GM23338 (cell line): ENCODE measurements at regions not wholly inside any gene's neighbourhood (a gene's known extent, or its start where the extent isn't known, plus 50 kb on each side); places are given as distances from the start of the nearest gene placed in this dataset.

Experiments used
- ATAC-seq: fragments of 200-7000 bp; cut with Tn5 transposase; 3 replicates; pipeline ENCODE4 v1.9.1; 2020
- DNase-seq: peaks from one replicate; pipeline ENCODE4 v3.0.0-alpha.2; 2015; ENCODE audit warnings: low spot score
- H2AFZ ChIP-seq: fragments of 200-600 bp; sonication (generic); 2 replicates; pipeline ENCODE4 v1.8.0; 2016; ENCODE audit warnings: antibody characterized with exemption, mild to moderate bottlenecking, moderate library complexity
- H3F3A ChIP-seq: fragments of 200-600 bp; sonication (generic); replicated peaks from 2 replicates; pipeline ENCODE4 v1.8.0; 2017; ENCODE audit warnings: antibody characterized with exemption, mixed run types, low read depth
- H3K27ac ChIP-seq: fragments of 200-600 bp; sonication (generic); 2 replicates; pipeline ENCODE4 v1.6.1; 2016; ENCODE audit warnings: low read depth
- H3K27me3 ChIP-seq: fragments of 200-600 bp; sonication (generic); 2 replicates; pipeline ENCODE4 v1.8.0; 2016; ENCODE audit warnings: mild to moderate bottlenecking, mixed run types, moderate library complexity; ENCODE audit not compliant: insufficient read depth
- H3K36me3 ChIP-seq: fragments of 200-600 bp; sonication (generic); 2 replicates; pipeline ENCODE4 v1.8.0; 2016; ENCODE audit warnings: mild to moderate bottlenecking; ENCODE audit not compliant: insufficient read depth
- H3K4me1 ChIP-seq: fragments of 200-600 bp; sonication (generic); 2 replicates; pipeline ENCODE4 v1.8.0; 2016; ENCODE audit warnings: mild to moderate bottlenecking, moderate library complexity; ENCODE audit not compliant: insufficient read depth
- H3K4me2 ChIP-seq: fragments of 200-600 bp; sonication (generic); 2 replicates; pipeline ENCODE4 v1.7.1; 2017; ENCODE audit warnings: mixed run types
- H3K4me3 ChIP-seq: fragments of 200-600 bp; sonication (generic); 2 replicates; pipeline ENCODE4 v1.6.1; 2016; ENCODE audit warnings: mixed run types
- H3K79me2 ChIP-seq: fragments of 200-600 bp; sonication (generic); replicated peaks from 2 replicates; pipeline ENCODE4 v1.8.0; 2017; ENCODE audit warnings: mild to moderate bottlenecking; ENCODE audit not compliant: insufficient read depth
- H3K9me2 ChIP-seq: fragments of 200-600 bp; sonication (generic); 2 replicates; pipeline ENCODE4 v1.8.0; 2017; ENCODE audit not compliant: insufficient read depth
- H4K20me1 ChIP-seq: fragments of 200-600 bp; sonication (generic); replicated peaks from 2 replicates; pipeline ENCODE4 v1.8.0; 2017; ENCODE audit warnings: mild to moderate bottlenecking; ENCODE audit not compliant: insufficient read depth
- H3K27ac Mint-ChIP-seq: 2 replicates; pipeline ENCODE4 v1.8.0; 2020; ENCODE audit warnings: inconsistent platforms, mild to moderate bottlenecking, moderate library complexity, mixed read lengths
- H3K27me3 Mint-ChIP-seq: 3 replicates; pipeline ENCODE4 v1.8.0; 2022; ENCODE audit warnings: low read depth, mild to moderate bottlenecking, moderate library complexity, mixed read lengths, inconsistent platforms; ENCODE audit not compliant: insufficient read depth, poor library complexity
- H3K36me3 Mint-ChIP-seq: 3 replicates; pipeline ENCODE4 v1.8.0; 2021; ENCODE audit warnings: low read depth, mild to moderate bottlenecking, inconsistent platforms, moderate library complexity, mixed read lengths
- H3K4me1 Mint-ChIP-seq: 3 replicates; pipeline ENCODE4 v1.8.0; 2020; ENCODE audit warnings: mild to moderate bottlenecking, inconsistent platforms, mixed read lengths
- H3K4me3 Mint-ChIP-seq: 3 replicates; pipeline ENCODE4 v1.8.0; 2021; ENCODE audit warnings: moderate library complexity, mild to moderate bottlenecking, inconsistent platforms, mixed read lengths
- H3K9me3 Mint-ChIP-seq: 3 replicates; pipeline ENCODE4 v1.8.0; 2020; ENCODE audit warnings: moderate library complexity, mild to moderate bottlenecking, inconsistent platforms, mixed read lengths
- ETS1 ChIP-seq: IDR thresholded peaks from 2 replicates; pipeline ENCODE4 v1.6.1; 2016; ENCODE audit warnings: antibody characterized with exemption
- EZH2 ChIP-seq: fragments of 200-600 bp; sonication (generic); IDR thresholded peaks from one replicate; pipeline ENCODE4 v1.8.0; 2017; ENCODE audit warnings: antibody characterized with exemption, mild to moderate bottlenecking, low read depth; ENCODE audit not compliant: unreplicated experiment
- EZH2phosphoT487 ChIP-seq: fragments of 200-600 bp; sonication (generic); IDR thresholded peaks from one replicate; pipeline ENCODE4 v1.8.1; 2018; ENCODE audit warnings: antibody characterized with exemption; ENCODE audit not compliant: unreplicated experiment
- POLR2AphosphoS5 ChIP-seq: IDR thresholded peaks from 2 replicates; pipeline ENCODE4 v1.6.1; 2016; ENCODE audit warnings: antibody characterized with exemption, low read depth
- ZNF114 ChIP-seq: fragments of 250-450 bp; sonication (Bioruptor Pico); IDR thresholded peaks from 2 replicates; pipeline ENCODE4 v1.5.0; 2020; ENCODE audit warnings: mild to moderate bottlenecking, moderate library complexity
- ZNF462 ChIP-seq: fragments of 250-450 bp; sonication (Bioruptor Pico); IDR thresholded peaks from 2 replicates; pipeline ENCODE4 v1.5.0; 2020; ENCODE audit warnings: mild to moderate bottlenecking, moderate library complexity

- TF ChIP-seq ZNF462 (CRISPR knock-in tag) (no peak), ZNF114 (CRISPR knock-in tag) (no peak), ETS1 (no peak), EZH2 (no peak)
These were observed 1635.9 kb upstream of the LRRTM1 start (continued) for GRCh38 chr2:81940266-81940955.

- Mint-ChIP-seq H3K27ac (no peak overlapping the region), H3K9me3 (no peaks in the 10 kb centered on the region)
- no peak for ATAC-seq
- no peak for TF ChIP-seq ZNF462 (CRISPR knock-in tag)
- TF ChIP-seq POLR2AphosphoS5, result no peak
- no peak for TF ChIP-seq ETS1
- TF ChIP-seq EZH2phosphoT487, result no peak
These were observed 1633.4 kb upstream of the LRRTM1 start for GRCh38 chr2:81937944-81938343.

More at GRCh38 chr2:81937944-81938343, 1633.4 kb upstream of the LRRTM1 start:
- Mint-ChIP-seq H3K4me3 (no peak overlapping the region), H3K36me3 (no peaks in the 10 kb centered on the region), H3K27me3 (no peaks in the 10 kb centered on the region), H3K4me1 (peaks cover 3% of the 10 kb centered on the region; the same call in 1 of the 3 replicates)
- no peak overlapping the region for H3K4me3 ChIP-seq
- H3F3A ChIP-seq, result no peaks in the 10 kb centered on the region
- no peak overlapping the region for H2AFZ ChIP-seq
- no peaks in the 10 kb centered on the region for H4K20me1 ChIP-seq
- H3K9me2 ChIP-seq, result no peaks in the 10 kb centered on the region
- H3K27ac ChIP-seq, result no peak overlapping the region
- no peaks in the 10 kb centered on the region for H3K36me3 ChIP-seq
- H3K4me1 ChIP-seq, result peaks cover 6% of the 10 kb centered on the region; the same call in 1 of the 2 replicates
- H3K4me2 ChIP-seq, result no peak overlapping the region
- H3K27me3 ChIP-seq, result no peaks in the 10 kb centered on the region
- DNase-seq, result no peak
- no peaks in the 10 kb centered on the region for H3K79me2 ChIP-seq
